ENCODE measurements at regions not wholly inside any gene's neighbourhood (a gene's known extent, or its start where the extent isn't known, plus 50 kb on each side); places are given as distances from the start of the nearest gene placed in this dataset.

DNA sequence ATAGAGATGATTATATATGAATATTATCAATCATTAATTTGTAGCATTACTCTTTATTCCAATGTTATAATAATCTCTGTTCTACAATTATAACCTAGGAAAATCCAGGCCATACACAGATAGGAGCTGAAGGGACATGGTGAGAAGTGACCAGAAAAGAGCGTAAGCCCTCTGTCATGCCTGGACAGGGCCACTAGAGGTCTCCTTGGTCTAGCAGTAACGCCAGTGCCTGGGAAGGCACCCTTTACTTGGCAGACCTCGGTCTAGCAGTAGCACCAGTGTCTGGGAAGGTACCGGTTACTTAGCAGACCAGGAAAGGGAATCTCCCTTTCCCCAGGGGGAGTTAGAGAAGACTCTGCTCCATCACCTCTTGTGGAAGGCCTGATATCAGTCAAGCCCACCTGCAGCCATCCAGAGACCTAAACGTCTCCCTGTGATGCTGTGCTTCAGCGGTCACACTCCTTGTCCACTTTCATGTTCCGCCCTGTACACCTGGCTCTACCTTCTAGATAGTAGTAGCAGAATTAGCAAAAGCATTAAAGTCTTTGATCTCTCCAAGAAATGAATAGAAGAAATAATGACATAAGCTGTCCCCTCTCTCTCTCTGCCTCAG, 447.5 kb upstream of the FSIP2 start:
- H3K4me2 ChIP-seq (ENCODE audit: low read length) = no peak overlapping the region
- no peaks in the 10 kb centered on the region for H3K79me2 ChIP-seq (ENCODE audit: insufficient read depth, low read depth, low read length)
- no TSS peak for BruUV-seq (replicated peaks)
- peak; percentile 39 for DNase-seq (ENCODE audit: low spot score)
- intact Hi-C loops (cut with micrococcal nuclease; ENCODE audit: unreplicated experiment) = loop anchor here (10.0 kb wide), 1 partner anchor 964 kb away; no protein-coding TSS in a partner anchor
- H3K27ac ChIP-seq (ENCODE audit: low read depth, low read length, poor library complexity, severe bottlenecking) = no peak overlapping the region
- no peak overlapping the region for H3K4me3 ChIP-seq (ENCODE audit: low read depth, low read length, poor library complexity, severe bottlenecking)
- no peaks in the 10 kb centered on the region for H3K9me2 ChIP-seq (ENCODE audit: insufficient read depth, low read length)
- no peak overlapping the region for H2AFZ ChIP-seq (ENCODE audit: low read length)
- TF ChIP-seq EZH2phosphoT487 (IDR thresholded peaks at IDR 0.05; ENCODE audit: borderline replicate concordance, low read depth, low read length) (no peak), CTCF (conservative IDR thresholded peaks at IDR 0.05; ENCODE audit: low read length) (peak; percentile 73)
- H3K4me1 ChIP-seq (ENCODE audit: insufficient read depth, low read length, poor library complexity, severe bottlenecking) = no peaks in the 10 kb centered on the region
- no peaks in the 10 kb centered on the region for H3K36me3 ChIP-seq (ENCODE audit: insufficient read depth, low read length)
- no peaks in the 10 kb centered on the region for H3K9me3 ChIP-seq (ENCODE audit: low read length)
- POLR2A ChIA-PET = no interaction called here
- CTCF ChIA-PET (ENCODE audit: unreplicated experiment) = no interaction called here
- H4K20me1 ChIP-seq (ENCODE audit: insufficient read depth, low read length) = no peaks in the 10 kb centered on the region

DNA sequence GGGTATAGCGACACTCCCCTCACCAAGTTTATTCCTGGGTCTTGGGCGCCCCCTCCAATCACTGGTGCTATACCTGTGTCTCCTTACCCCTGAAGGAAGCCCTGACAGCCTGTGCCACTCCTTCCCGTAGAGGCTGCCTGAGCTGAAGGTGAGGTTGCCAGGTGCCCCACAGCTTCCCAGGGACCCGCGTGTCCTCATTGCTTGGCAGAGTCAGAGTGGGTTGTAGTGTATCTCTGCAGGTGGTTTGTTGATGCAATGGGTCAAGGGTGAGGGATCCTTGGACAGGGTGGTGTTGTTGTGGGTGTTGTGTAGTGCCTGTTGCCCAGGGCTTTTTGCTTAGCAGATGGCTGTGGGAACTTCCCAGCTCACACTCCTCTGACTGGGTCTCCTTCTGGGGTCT, 438.7 kb upstream of the FSIP2 start:
- H3K4me2 ChIP-seq (ENCODE audit: low read length) = no peak overlapping the region
- no peaks in the 10 kb centered on the region for H3K4me1 ChIP-seq (ENCODE audit: insufficient read depth, low read length, poor library complexity, severe bottlenecking)
- no peak for DNase-seq (ENCODE audit: low spot score)
- no peak overlapping the region for H2AFZ ChIP-seq (ENCODE audit: low read length)
- ChIA-PET CTCF (ENCODE audit: unreplicated experiment) (no interaction called here), POLR2A (interaction anchor here (1.0 kb wide), 1 partner anchor 1760 kb away, joined by 3 read pairs; no protein-coding TSS in a partner anchor)
- H3K4me3 ChIP-seq (ENCODE audit: low read depth, low read length, poor library complexity, severe bottlenecking) = no peak overlapping the region
- TF ChIP-seq CTCF (conservative IDR thresholded peaks at IDR 0.05; ENCODE audit: low read length) (no peak), EZH2phosphoT487 (IDR thresholded peaks at IDR 0.05; ENCODE audit: borderline replicate concordance, low read depth, low read length) (no peak)
- no peaks in the 10 kb centered on the region for H3K79me2 ChIP-seq (ENCODE audit: insufficient read depth, low read depth, low read length)
- H4K20me1 ChIP-seq (ENCODE audit: insufficient read depth, low read length) = no peaks in the 10 kb centered on the region
- no peaks in the 10 kb centered on the region for H3K9me3 ChIP-seq (ENCODE audit: low read length)
- H3K36me3 ChIP-seq (ENCODE audit: insufficient read depth, low read length) = no peaks in the 10 kb centered on the region
- no TSS peak for BruUV-seq (replicated peaks)
- H3K9me2 ChIP-seq (ENCODE audit: insufficient read depth, low read length) = no peaks in the 10 kb centered on the region
- no peak overlapping the region for H3K27ac ChIP-seq (ENCODE audit: low read depth, low read length, poor library complexity, severe bottlenecking)
- intact Hi-C loops (cut with micrococcal nuclease; ENCODE audit: unreplicated experiment) = loop anchor here (10.0 kb wide), 1 partner anchor 955 kb away; no protein-coding TSS in a partner anchor

DNA sequence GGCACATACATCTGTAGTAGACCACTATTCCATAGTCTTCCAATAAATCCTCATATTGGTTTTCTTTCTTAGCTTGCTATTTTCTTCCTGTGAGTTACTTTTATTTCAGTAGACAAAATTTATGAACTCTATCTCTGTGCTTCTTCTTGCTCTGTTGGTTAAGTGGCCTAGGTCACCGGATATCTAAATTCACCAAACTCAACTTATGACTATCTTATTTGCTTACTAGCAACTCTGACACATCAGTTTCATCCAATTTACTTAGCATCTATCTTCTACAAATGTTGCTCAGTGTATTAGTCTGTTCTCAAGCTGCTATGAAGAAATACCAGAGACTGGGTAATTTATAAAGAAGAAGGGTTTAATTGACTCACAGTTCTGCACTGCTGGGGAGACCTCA, 432.5 kb upstream of the FSIP2 start:
- ChIA-PET CTCF (ENCODE audit: unreplicated experiment) (no interaction called here), POLR2A (no interaction called here)
- no peaks in the 10 kb centered on the region for H3K9me2 ChIP-seq (ENCODE audit: insufficient read depth, low read length)
- no peaks in the 10 kb centered on the region for H3K79me2 ChIP-seq (ENCODE audit: insufficient read depth, low read depth, low read length)
- TF ChIP-seq EZH2phosphoT487 (IDR thresholded peaks at IDR 0.05; ENCODE audit: borderline replicate concordance, low read depth, low read length) = no peak
- TF ChIP-seq CTCF (conservative IDR thresholded peaks at IDR 0.05; ENCODE audit: low read length) = no peak
- no peak overlapping the region for H2AFZ ChIP-seq (ENCODE audit: low read length)
- H3K4me1 ChIP-seq (ENCODE audit: insufficient read depth, low read length, poor library complexity, severe bottlenecking) = no peaks in the 10 kb centered on the region
- no peak for DNase-seq (ENCODE audit: low spot score)
- no peaks in the 10 kb centered on the region for H3K9me3 ChIP-seq (ENCODE audit: low read length)
- no peaks in the 10 kb centered on the region for H4K20me1 ChIP-seq (ENCODE audit: insufficient read depth, low read length)
- no TSS peak for BruUV-seq (replicated peaks)
- intact Hi-C loops (cut with micrococcal nuclease; ENCODE audit: unreplicated experiment) = no loop called here
- no peak overlapping the region for H3K27ac ChIP-seq (ENCODE audit: low read depth, low read length, poor library complexity, severe bottlenecking)
- H3K4me2 ChIP-seq (ENCODE audit: low read length) = no peak overlapping the region
- H3K4me3 ChIP-seq (ENCODE audit: low read depth, low read length, poor library complexity, severe bottlenecking) = no peak overlapping the region
- no peaks in the 10 kb centered on the region for H3K36me3 ChIP-seq (ENCODE audit: insufficient read depth, low read length)
